ENCODE measurements at regions not wholly inside any gene's neighbourhood (a gene's known extent, or its start where the extent isn't known, plus 50 kb on each side); places are given as distances from the start of the nearest gene placed in this dataset.

DNA sequence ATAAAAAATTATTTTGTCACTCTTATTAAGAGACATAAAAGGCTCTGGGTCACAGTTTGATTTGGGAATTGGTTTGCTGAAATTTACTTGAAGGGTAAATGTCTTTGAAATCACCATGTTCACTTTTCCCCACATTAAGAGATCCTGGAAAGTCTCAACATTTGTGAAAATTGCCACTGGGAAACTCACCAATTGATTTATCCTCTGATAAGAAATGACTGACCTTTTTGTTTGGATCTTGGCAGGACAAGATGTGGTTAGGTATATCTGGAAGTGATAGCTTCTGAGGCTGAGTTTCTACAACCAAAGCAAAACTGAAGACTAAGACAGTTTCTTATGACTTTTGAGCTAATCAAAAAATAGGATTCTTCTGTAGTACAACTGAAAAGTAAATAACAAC is 107.1 kb upstream of the TMEM106B start:
- no peak for DNase-seq
- no peaks in the 10 kb centered on the region for H3K36me3 ChIP-seq (replicated peaks in 1 of 2; ENCODE audit: insufficient read depth in 1 of 2, low read depth in 2 of 2)
- intact Hi-C loops (cut with DNase I): no loop called here
- no peak for TF ChIP-seq POLR2A (IDR thresholded peaks at IDR 0.05)
- TF ChIP-seq, protein P1, sequence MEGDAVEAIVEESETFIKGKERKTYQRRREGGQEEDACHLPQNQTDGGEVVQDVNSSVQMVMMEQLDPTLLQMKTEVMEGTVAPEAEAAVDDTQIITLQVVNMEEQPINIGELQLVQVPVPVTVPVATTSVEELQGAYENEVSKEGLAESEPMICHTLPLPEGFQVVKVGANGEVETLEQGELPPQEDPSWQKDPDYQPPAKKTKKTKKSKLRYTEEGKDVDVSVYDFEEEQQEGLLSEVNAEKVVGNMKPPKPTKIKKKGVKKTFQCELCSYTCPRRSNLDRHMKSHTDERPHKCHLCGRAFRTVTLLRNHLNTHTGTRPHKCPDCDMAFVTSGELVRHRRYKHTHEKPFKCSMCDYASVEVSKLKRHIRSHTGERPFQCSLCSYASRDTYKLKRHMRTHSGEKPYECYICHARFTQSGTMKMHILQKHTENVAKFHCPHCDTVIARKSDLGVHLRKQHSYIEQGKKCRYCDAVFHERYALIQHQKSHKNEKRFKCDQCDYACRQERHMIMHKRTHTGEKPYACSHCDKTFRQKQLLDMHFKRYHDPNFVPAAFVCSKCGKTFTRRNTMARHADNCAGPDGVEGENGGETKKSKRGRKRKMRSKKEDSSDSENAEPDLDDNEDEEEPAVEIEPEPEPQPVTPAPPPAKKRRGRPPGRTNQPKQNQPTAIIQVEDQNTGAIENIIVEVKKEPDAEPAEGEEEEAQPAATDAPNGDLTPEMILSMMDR (IDR thresholded peaks at IDR 0.05): no peak
- no peak for ATAC-seq
- no peak overlapping the region for H3K4me3 ChIP-seq
- no peaks in the 10 kb centered on the region for H3K9me3 ChIP-seq
- no peaks in the 10 kb centered on the region for H3K4me1 ChIP-seq
- no peak overlapping the region for H3K27ac ChIP-seq
- no peaks in the 10 kb centered on the region for H3K27me3 ChIP-seq

DNA sequence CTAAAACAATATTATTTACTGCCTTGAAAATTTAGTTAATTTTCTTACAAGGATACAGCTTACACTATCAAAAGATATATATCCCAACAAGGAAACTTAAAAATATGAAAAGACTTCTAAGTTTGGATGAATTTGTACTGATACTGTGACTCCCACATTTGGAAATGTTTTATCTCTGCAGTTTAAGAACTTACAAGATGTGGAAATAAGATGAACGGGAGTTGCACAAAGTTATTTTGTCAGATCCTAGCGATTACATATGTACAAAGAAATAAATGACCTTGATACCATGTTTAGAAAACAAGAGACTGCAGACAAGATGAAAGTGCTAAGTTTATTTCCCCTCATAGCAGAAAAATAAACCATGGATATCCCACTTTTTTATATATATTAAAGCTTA is 103.7 kb upstream of the TMEM106B start:
- peaks cover 9% of the 10 kb centered on the region for H3K4me1 ChIP-seq
- no peak for TF ChIP-seq POLR2A (IDR thresholded peaks at IDR 0.05)
- TF ChIP-seq, protein P1 (IDR thresholded peaks at IDR 0.05): no peak
- DNase-seq: no peak
- no peak overlapping the region for H3K27ac ChIP-seq
- 62 to 67% methylated on average over 2 of the region's 2 CpGs for WGBS, 2 donors
- H3K4me3 ChIP-seq: no peak overlapping the region
- no peaks in the 10 kb centered on the region for H3K27me3 ChIP-seq
- ATAC-seq: no peak
- intact Hi-C loops (cut with DNase I): no loop called here
- H3K9me3 ChIP-seq: no peaks in the 10 kb centered on the region
- no peaks in the 10 kb centered on the region for H3K36me3 ChIP-seq (replicated peaks in 1 of 2; ENCODE audit: insufficient read depth in 1 of 2, low read depth in 2 of 2)

- no peak overlapping the region for H3K4me3 ChIP-seq
- no peak for DNase-seq
- no peak overlapping the region for H3K27ac ChIP-seq
- 25 to 37% methylated on average over 3 of the region's 3 CpGs for WGBS, 2 donors
- H3K36me3 ChIP-seq (replicated peaks in 1 of 2; ENCODE audit: insufficient read depth in 1 of 2, low read depth in 2 of 2): no peaks in the 10 kb centered on the region
- no peak for ATAC-seq
- TF ChIP-seq, protein P1 (IDR thresholded peaks at IDR 0.05): no peak
- TF ChIP-seq POLR2A (IDR thresholded peaks at IDR 0.05): no peak
- H3K9me3 ChIP-seq: no peaks in the 10 kb centered on the region
- H3K27me3 ChIP-seq: no peaks in the 10 kb centered on the region
- intact Hi-C loops (cut with DNase I): no loop called here
- H3K4me1 ChIP-seq: peaks cover 9% of the 10 kb centered on the region
Observed at GRCh38 chr7:12107841-12108254, 103.2 kb upstream of the TMEM106B start.

DNA sequence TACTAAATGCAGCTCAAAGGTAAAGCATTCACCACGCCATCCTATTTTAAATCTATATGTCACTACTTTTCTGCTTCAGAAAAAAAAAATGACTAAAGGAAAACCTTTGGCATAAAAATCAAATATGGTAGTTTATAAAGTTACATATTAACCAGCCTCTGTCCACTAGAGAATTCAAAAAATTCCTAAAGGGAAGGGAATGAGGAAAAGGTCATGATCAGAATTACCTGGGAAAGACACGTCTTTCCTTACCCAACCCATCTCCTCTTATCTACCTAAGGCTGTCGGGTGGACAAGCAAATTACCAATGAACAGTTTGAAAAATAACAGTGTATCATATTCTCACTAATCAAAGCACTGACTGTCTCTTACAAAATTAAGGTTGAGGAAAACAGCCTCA is 100.7 kb upstream of the TMEM106B start:
- no peaks in the 10 kb centered on the region for H3K9me3 ChIP-seq
- H3K27me3 ChIP-seq: no peaks in the 10 kb centered on the region
- WGBS, 2 donors: 24 to 29% methylated on average over 3 of the region's 3 CpGs
- intact Hi-C loops (cut with DNase I): no loop called here
- TF ChIP-seq, protein P1 (IDR thresholded peaks at IDR 0.05): no peak
- TF ChIP-seq POLR2A (IDR thresholded peaks at IDR 0.05): no peak
- ATAC-seq: no peak
- H3K4me3 ChIP-seq: no peak overlapping the region
- peaks cover 9% of the 10 kb centered on the region for H3K4me1 ChIP-seq
- DNase-seq: no peak
- H3K27ac ChIP-seq: peak overlapping the region in 1 of 4 donors; percentile 35
- no peaks in the 10 kb centered on the region for H3K36me3 ChIP-seq (replicated peaks in 1 of 2; ENCODE audit: insufficient read depth in 1 of 2, low read depth in 2 of 2)
